ENCODE measurements at regions not wholly inside any gene's neighbourhood (a gene's known extent, or its start where the extent isn't known, plus 50 kb on each side); places are given as distances from the start of the nearest gene placed in this dataset.

GRCh38 chr3:89624494-89624893 lies 517.1 kb downstream of the EPHA3 start:
- Histone ChIP-seq H3K4me1 (ENCODE audit: control insufficient read depth in 2 of 2, insufficient read depth in 2 of 2, low read length in 2 of 2) (no peaks in the 10 kb centered on the region), H3K4me2 (replicated peaks; ENCODE audit: low read depth, low read length, poor library complexity, severe bottlenecking) (no peak overlapping the region), H3K4me3 (ENCODE audit: control extremely low read depth in 1 of 5, extremely low read depth in 1 of 5, insufficient read depth in 1 of 5, low read depth in 2 of 5, low read length in 4 of 5) (no peak overlapping the region), H3K79me2 (ENCODE audit: control insufficient read depth, insufficient read depth, low read length) (no peaks in the 10 kb centered on the region), H3K27ac (ENCODE audit: low read length in 2 of 2) (no peak overlapping the region), H4K20me1 (ENCODE audit: control insufficient read depth, insufficient read depth, low read length, poor library complexity, severe bottlenecking) (no peaks in the 10 kb centered on the region), H3K9ac (ENCODE audit: low read length) (no peak overlapping the region), H3K27me3 (replicated peaks in 1 of 4; ENCODE audit: control extremely low read depth in 1 of 4, control insufficient read depth in 3 of 4, insufficient read depth in 4 of 4, low read length in 3 of 4) (no peaks in the 10 kb centered on the region), H2AFZ (ENCODE audit: insufficient read depth, low read depth, low read length, poor library complexity, severe bottlenecking) (no peak overlapping the region), H3K9me3 (ENCODE audit: control extremely low read depth in 1 of 3, control insufficient read depth in 2 of 3, insufficient read depth in 1 of 3, low read length in 2 of 3) (no peaks in the 10 kb centered on the region), H3K36me3 (replicated peaks in 1 of 2; ENCODE audit: control extremely low read depth in 1 of 2, control insufficient read depth in 1 of 2, extremely low read depth in 1 of 2, insufficient read depth in 2 of 2, low read length in 1 of 2) (no peaks in the 10 kb centered on the region)
- Mint-ChIP-seq H3K4me3 (no peak overlapping the region), H3K9me3 (ENCODE audit: insufficient read depth) (no peaks in the 10 kb centered on the region), H3K27me3 (no peaks in the 10 kb centered on the region), H3K27ac (no peak overlapping the region), H3K4me1 (no peaks in the 10 kb centered on the region)
- DNase-seq = no peak
- no peak for ATAC-seq (ENCODE audit: low read depth)
- no CpG with 5 or more reads among the region's 4 CpGs for WGBS (ENCODE audit: insufficient coverage)
- ChIA-PET CTCF (interaction anchor here (0.5 kb wide), 1 partner anchor 74 kb away, joined by 3 read pairs; no protein-coding TSS in a partner anchor), POLR2A (no interaction called here)
- intact Hi-C loops (cut with micrococcal nuclease) = no loop called here
- TF ChIP-seq EZH2 (IDR thresholded peaks at IDR 0.05; ENCODE audit: borderline replicate concordance, insufficient read depth, low read depth, low read length, poor library complexity, severe bottlenecking) = no peak
- TF ChIP-seq, protein P1, sequence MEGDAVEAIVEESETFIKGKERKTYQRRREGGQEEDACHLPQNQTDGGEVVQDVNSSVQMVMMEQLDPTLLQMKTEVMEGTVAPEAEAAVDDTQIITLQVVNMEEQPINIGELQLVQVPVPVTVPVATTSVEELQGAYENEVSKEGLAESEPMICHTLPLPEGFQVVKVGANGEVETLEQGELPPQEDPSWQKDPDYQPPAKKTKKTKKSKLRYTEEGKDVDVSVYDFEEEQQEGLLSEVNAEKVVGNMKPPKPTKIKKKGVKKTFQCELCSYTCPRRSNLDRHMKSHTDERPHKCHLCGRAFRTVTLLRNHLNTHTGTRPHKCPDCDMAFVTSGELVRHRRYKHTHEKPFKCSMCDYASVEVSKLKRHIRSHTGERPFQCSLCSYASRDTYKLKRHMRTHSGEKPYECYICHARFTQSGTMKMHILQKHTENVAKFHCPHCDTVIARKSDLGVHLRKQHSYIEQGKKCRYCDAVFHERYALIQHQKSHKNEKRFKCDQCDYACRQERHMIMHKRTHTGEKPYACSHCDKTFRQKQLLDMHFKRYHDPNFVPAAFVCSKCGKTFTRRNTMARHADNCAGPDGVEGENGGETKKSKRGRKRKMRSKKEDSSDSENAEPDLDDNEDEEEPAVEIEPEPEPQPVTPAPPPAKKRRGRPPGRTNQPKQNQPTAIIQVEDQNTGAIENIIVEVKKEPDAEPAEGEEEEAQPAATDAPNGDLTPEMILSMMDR (IDR thresholded peaks at IDR 0.05) = no peak

- Histone ChIP-seq H3K79me2 (ENCODE audit: control insufficient read depth, insufficient read depth, low read length) (no peaks in the 10 kb centered on the region), H3K4me1 (ENCODE audit: control insufficient read depth in 2 of 2, insufficient read depth in 2 of 2, low read length in 2 of 2) (no peaks in the 10 kb centered on the region), H3K4me3 (ENCODE audit: control extremely low read depth in 1 of 5, extremely low read depth in 1 of 5, insufficient read depth in 1 of 5, low read depth in 2 of 5, low read length in 4 of 5) (no peak overlapping the region), H3K36me3 (replicated peaks in 1 of 2; ENCODE audit: control extremely low read depth in 1 of 2, control insufficient read depth in 1 of 2, extremely low read depth in 1 of 2, insufficient read depth in 2 of 2, low read length in 1 of 2) (no peaks in the 10 kb centered on the region), H3K27ac (ENCODE audit: low read length in 2 of 2) (no peak overlapping the region), H4K20me1 (ENCODE audit: control insufficient read depth, insufficient read depth, low read length, poor library complexity, severe bottlenecking) (no peaks in the 10 kb centered on the region), H3K9me3 (ENCODE audit: control extremely low read depth in 1 of 3, control insufficient read depth in 2 of 3, insufficient read depth in 1 of 3, low read length in 2 of 3) (no peaks in the 10 kb centered on the region), H2AFZ (ENCODE audit: insufficient read depth, low read depth, low read length, poor library complexity, severe bottlenecking) (no peak overlapping the region), H3K27me3 (replicated peaks in 1 of 4; ENCODE audit: control extremely low read depth in 1 of 4, control insufficient read depth in 3 of 4, insufficient read depth in 4 of 4, low read length in 3 of 4) (no peaks in the 10 kb centered on the region), H3K9ac (ENCODE audit: low read length) (no peak overlapping the region), H3K4me2 (replicated peaks; ENCODE audit: low read depth, low read length, poor library complexity, severe bottlenecking) (no peak overlapping the region)
- H3K9me3 Mint-ChIP-seq (ENCODE audit: insufficient read depth) = no peaks in the 10 kb centered on the region
- DNase-seq (no peak), ATAC-seq (ENCODE audit: low read depth) (no peak)
- no peak overlapping the region for H3K4me3 Mint-ChIP-seq
- intact Hi-C loops (cut with micrococcal nuclease) = no loop called here
- TF ChIP-seq, protein P1 (IDR thresholded peaks at IDR 0.05) = no peak
- no peak for TF ChIP-seq EZH2 (IDR thresholded peaks at IDR 0.05; ENCODE audit: borderline replicate concordance, insufficient read depth, low read depth, low read length, poor library complexity, severe bottlenecking)
- H3K27ac Mint-ChIP-seq = no peak overlapping the region
- 75% methylated on average over 1 of the region's 2 CpGs for WGBS (ENCODE audit: insufficient coverage)
- H3K4me1 Mint-ChIP-seq = no peaks in the 10 kb centered on the region
- ChIA-PET CTCF (no interaction called here), POLR2A (no interaction called here)
- H3K27me3 Mint-ChIP-seq = no peaks in the 10 kb centered on the region
These were observed 518.5 kb downstream of the EPHA3 start for GRCh38 chr3:89625945-89626344.
